ENCODE measurements at regions not wholly inside any gene's neighbourhood (a gene's known extent, or its start where the extent isn't known, plus 50 kb on each side); places are given as distances from the start of the nearest gene placed in this dataset.

- Histone ChIP-seq H2AFZ (ENCODE audit: low read depth, low read length) (no peak overlapping the region), H3K9ac (ENCODE audit: low read length) (no peak overlapping the region), H3K9me2 (ENCODE audit: insufficient read depth, low read length) (no peaks in the 10 kb centered on the region), H3K36me3 (ENCODE audit: insufficient read depth, low read length) (no peaks in the 10 kb centered on the region), H3F3A (ENCODE audit: insufficient read depth, low read length, poor library complexity, severe bottlenecking) (no peaks in the 10 kb centered on the region), H3K79me2 (replicated peaks; ENCODE audit: insufficient read depth, low read length) (no peaks in the 10 kb centered on the region), H4K20me1 (ENCODE audit: insufficient read depth) (no peaks in the 10 kb centered on the region), H3K27ac (ENCODE audit: low read length) (no peak overlapping the region), H3K27me3 (ENCODE audit: insufficient read depth, low read depth, low read length) (no peaks in the 10 kb centered on the region), H3K4me3 (ENCODE audit: low read length) (no peak overlapping the region), H3K9me3 (ENCODE audit: low read length) (no peaks in the 10 kb centered on the region), H3K4me2 (ENCODE audit: low read length) (no peak overlapping the region)
- TF ChIP-seq MXI1 (conservative IDR thresholded peaks at IDR 0.05; ENCODE audit: poor library complexity, severe bottlenecking) (no peak), EZH2 (IDR thresholded peaks at IDR 0.05; ENCODE audit: borderline replicate concordance, insufficient read depth, low read length, poor library complexity, severe bottlenecking) (no peak), SMC3 (conservative IDR thresholded peaks at IDR 0.05; ENCODE audit: poor library complexity) (no peak), RAD21 (conservative IDR thresholded peaks at IDR 0.05) (no peak), POLR2AphosphoS5 (IDR thresholded peaks at IDR 0.05) (no peak), TAF1 (IDR thresholded peaks at IDR 0.05; ENCODE audit: low read depth) (no peak), EP300 (conservative IDR thresholded peaks at IDR 0.05; ENCODE audit: poor library complexity, severe bottlenecking) (no peak)
- TF ChIP-seq, protein P1, sequence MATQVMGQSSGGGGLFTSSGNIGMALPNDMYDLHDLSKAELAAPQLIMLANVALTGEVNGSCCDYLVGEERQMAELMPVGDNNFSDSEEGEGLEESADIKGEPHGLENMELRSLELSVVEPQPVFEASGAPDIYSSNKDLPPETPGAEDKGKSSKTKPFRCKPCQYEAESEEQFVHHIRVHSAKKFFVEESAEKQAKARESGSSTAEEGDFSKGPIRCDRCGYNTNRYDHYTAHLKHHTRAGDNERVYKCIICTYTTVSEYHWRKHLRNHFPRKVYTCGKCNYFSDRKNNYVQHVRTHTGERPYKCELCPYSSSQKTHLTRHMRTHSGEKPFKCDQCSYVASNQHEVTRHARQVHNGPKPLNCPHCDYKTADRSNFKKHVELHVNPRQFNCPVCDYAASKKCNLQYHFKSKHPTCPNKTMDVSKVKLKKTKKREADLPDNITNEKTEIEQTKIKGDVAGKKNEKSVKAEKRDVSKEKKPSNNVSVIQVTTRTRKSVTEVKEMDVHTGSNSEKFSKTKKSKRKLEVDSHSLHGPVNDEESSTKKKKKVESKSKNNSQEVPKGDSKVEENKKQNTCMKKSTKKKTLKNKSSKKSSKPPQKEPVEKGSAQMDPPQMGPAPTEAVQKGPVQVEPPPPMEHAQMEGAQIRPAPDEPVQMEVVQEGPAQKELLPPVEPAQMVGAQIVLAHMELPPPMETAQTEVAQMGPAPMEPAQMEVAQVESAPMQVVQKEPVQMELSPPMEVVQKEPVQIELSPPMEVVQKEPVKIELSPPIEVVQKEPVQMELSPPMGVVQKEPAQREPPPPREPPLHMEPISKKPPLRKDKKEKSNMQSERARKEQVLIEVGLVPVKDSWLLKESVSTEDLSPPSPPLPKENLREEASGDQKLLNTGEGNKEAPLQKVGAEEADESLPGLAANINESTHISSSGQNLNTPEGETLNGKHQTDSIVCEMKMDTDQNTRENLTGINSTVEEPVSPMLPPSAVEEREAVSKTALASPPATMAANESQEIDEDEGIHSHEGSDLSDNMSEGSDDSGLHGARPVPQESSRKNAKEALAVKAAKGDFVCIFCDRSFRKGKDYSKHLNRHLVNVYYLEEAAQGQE (IDR thresholded peaks at IDR 0.05; ENCODE audit: borderline replicate concordance): no peak
- TF ChIP-seq, protein P2, sequence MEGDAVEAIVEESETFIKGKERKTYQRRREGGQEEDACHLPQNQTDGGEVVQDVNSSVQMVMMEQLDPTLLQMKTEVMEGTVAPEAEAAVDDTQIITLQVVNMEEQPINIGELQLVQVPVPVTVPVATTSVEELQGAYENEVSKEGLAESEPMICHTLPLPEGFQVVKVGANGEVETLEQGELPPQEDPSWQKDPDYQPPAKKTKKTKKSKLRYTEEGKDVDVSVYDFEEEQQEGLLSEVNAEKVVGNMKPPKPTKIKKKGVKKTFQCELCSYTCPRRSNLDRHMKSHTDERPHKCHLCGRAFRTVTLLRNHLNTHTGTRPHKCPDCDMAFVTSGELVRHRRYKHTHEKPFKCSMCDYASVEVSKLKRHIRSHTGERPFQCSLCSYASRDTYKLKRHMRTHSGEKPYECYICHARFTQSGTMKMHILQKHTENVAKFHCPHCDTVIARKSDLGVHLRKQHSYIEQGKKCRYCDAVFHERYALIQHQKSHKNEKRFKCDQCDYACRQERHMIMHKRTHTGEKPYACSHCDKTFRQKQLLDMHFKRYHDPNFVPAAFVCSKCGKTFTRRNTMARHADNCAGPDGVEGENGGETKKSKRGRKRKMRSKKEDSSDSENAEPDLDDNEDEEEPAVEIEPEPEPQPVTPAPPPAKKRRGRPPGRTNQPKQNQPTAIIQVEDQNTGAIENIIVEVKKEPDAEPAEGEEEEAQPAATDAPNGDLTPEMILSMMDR (IDR thresholded peaks at IDR 0.05; ENCODE audit: poor library complexity, severe bottlenecking): no peak
These were observed 122.0 kb upstream of the HABP2 start for GRCh38 chr10:113430634-113431397.

DNA sequence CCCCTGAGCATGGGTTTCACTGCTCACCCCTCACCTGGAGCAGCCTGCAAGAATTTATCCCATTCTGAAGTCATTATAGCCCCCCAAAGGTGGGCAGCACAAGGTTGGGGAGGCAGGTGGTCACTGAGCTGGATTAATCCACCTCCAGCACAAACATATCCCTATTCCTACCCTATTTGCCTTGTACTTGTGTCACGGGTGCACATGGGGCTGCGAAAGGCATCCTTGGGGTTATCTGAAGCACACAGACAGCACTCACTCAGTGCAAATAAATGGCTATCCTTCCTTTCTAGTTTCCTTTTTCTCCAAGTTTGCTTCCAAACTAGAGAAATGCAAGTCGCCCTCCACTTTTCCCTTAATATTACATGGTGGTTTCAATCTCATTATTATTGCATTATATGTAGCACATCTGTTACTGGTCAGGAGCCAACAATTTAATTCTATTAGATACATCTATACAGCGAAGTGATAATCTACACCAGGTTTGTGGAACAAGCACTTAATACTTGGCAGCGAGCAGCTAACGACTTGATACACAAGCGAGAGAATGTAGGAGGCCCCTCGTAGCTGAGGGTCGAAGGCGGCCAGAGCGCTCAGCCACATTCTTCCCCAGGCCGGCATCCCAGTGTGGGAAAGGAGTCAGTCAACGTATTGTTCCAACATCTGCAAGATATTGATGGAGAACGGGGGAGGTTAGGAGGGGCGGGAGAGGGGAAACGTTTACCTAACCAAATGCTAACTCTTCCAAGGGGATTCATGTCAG lies 121.3 kb upstream of the HABP2 start:
- Histone ChIP-seq H3K4me3 (ENCODE audit: low read length) (no peak overlapping the region), H4K20me1 (ENCODE audit: insufficient read depth) (no peaks in the 10 kb centered on the region), H3K79me2 (replicated peaks; ENCODE audit: insufficient read depth, low read length) (no peaks in the 10 kb centered on the region), H3K9ac (ENCODE audit: low read length) (no peak overlapping the region), H3K27me3 (ENCODE audit: insufficient read depth, low read depth, low read length) (no peaks in the 10 kb centered on the region), H3K4me2 (ENCODE audit: low read length) (no peak overlapping the region), H3K9me3 (ENCODE audit: low read length) (no peaks in the 10 kb centered on the region), H3K27ac (ENCODE audit: low read length) (no peak overlapping the region), H3K9me2 (ENCODE audit: insufficient read depth, low read length) (no peaks in the 10 kb centered on the region), H2AFZ (ENCODE audit: low read depth, low read length) (no peak overlapping the region), H3F3A (ENCODE audit: insufficient read depth, low read length, poor library complexity, severe bottlenecking) (no peaks in the 10 kb centered on the region), H3K36me3 (ENCODE audit: insufficient read depth, low read length) (no peaks in the 10 kb centered on the region)
- TF ChIP-seq RAD21 (conservative IDR thresholded peaks at IDR 0.05): no peak
- TF ChIP-seq EP300 (conservative IDR thresholded peaks at IDR 0.05; ENCODE audit: poor library complexity, severe bottlenecking): no peak
- TF ChIP-seq POLR2AphosphoS5 (IDR thresholded peaks at IDR 0.05): no peak
- no peak for TF ChIP-seq MXI1 (conservative IDR thresholded peaks at IDR 0.05; ENCODE audit: poor library complexity, severe bottlenecking)
- TF ChIP-seq, protein P2 (IDR thresholded peaks at IDR 0.05; ENCODE audit: poor library complexity, severe bottlenecking): no peak
- TF ChIP-seq EZH2 (IDR thresholded peaks at IDR 0.05; ENCODE audit: borderline replicate concordance, insufficient read depth, low read length, poor library complexity, severe bottlenecking): no peak
- TF ChIP-seq, protein P1 (IDR thresholded peaks at IDR 0.05; ENCODE audit: borderline replicate concordance): no peak
